Erythroblast (primary cell): ENCODE measurements at regions not wholly inside any gene's neighbourhood (a gene's known extent, or its start where the extent isn't known, plus 50 kb on each side); places are given as distances from the start of the nearest gene placed in this dataset.
"Not testable (repeated sequence)": the region's sequence is repeated elsewhere in the genome, so short reads cannot be mapped to it uniquely, and the experiment has no call there.

ENCODE experiments used
- DNase-seq, 2 experiments: peaks; one replicate each; lab custom pipeline; 2025; lab: John Stamatoyannopoulos, UW
- GATA1 ChIP-seq: IDR thresholded peaks from 2 replicates; pipeline ENCODE4 v1.6.1; 2011; ENCODE audit warnings: low read depth, mild to moderate bottlenecking, control low read depth, low read length, moderate library complexity
- POLR2A ChIP-seq: IDR thresholded peaks from 2 replicates; pipeline ENCODE4 v1.6.1; 2011; ENCODE audit warnings: mild to moderate bottlenecking, low read length

GRCh38 chr20:54806462-54806861 lies 331.1 kb downstream of the DOK5 start:
- DNase-seq = no peak
- TF ChIP-seq POLR2A (no peak), GATA1 (no peak)

GRCh38 chr20:54794874-54795273 lies 319.5 kb downstream of the DOK5 start:
- DNase-seq = no peak
- TF ChIP-seq POLR2A (no peak), GATA1 (no peak)

GRCh38 chr20:54794110-54794509 lies 318.7 kb downstream of the DOK5 start:
- TF ChIP-seq POLR2A (no peak), GATA1 (no peak)
- DNase-seq = no peak

GRCh38 chr20:54793291-54793992 lies 318.0 kb downstream of the DOK5 start:
- DNase-seq = no peak
- no peak for TF ChIP-seq GATA1
- no peak for TF ChIP-seq POLR2A

- TF ChIP-seq POLR2A = no peak
- TF ChIP-seq GATA1 = no peak
- DNase-seq = no peak
Observed at GRCh38 chr20:54792688-54793087, 317.3 kb downstream of the DOK5 start.

GRCh38 chr20:54788260-54788659 lies 312.9 kb downstream of the DOK5 start:
- not testable (repeated sequence) for DNase-seq

- not testable (repeated sequence) for DNase-seq
Observed at GRCh38 chr20:54782758-54783157, 307.4 kb downstream of the DOK5 start.

GRCh38 chr20:54774426-54774825 lies 299.0 kb downstream of the DOK5 start:
- TF ChIP-seq POLR2A = no peak
- no peak for TF ChIP-seq GATA1
- DNase-seq = no peak

GRCh38 chr20:54773643-54774000 lies 298.2 kb downstream of the DOK5 start:
- no peak for DNase-seq
- TF ChIP-seq GATA1 (no peak), POLR2A (no peak)

- DNase-seq = no peak
- TF ChIP-seq POLR2A (no peak), GATA1 (no peak)
Observed at GRCh38 chr20:54772893-54773642, 297.7 kb downstream of the DOK5 start.

- no peak for DNase-seq
- TF ChIP-seq GATA1 = no peak
- TF ChIP-seq POLR2A = no peak
Observed at GRCh38 chr20:54766483-54766882, 291.1 kb downstream of the DOK5 start.

- DNase-seq = no peak
- no peak for TF ChIP-seq POLR2A
- TF ChIP-seq GATA1 = no peak
Observed at GRCh38 chr20:54763366-54763765, 288.0 kb downstream of the DOK5 start.

- no peak for DNase-seq
- TF ChIP-seq POLR2A (no peak), GATA1 (no peak)
Observed at GRCh38 chr20:54759589-54759988, 284.2 kb downstream of the DOK5 start.

GRCh38 chr20:54746796-54747195 lies 271.4 kb downstream of the DOK5 start:
- TF ChIP-seq POLR2A (no peak), GATA1 (no peak)
- DNase-seq = no peak

- no peak for TF ChIP-seq GATA1
- no peak for TF ChIP-seq POLR2A
- no peak for DNase-seq
Observed at GRCh38 chr20:54745780-54746179, 270.4 kb downstream of the DOK5 start.

- TF ChIP-seq GATA1 = no peak
- TF ChIP-seq POLR2A = no peak
- DNase-seq = no peak
Observed at GRCh38 chr20:54744097-54744496, 268.7 kb downstream of the DOK5 start.

GRCh38 chr20:54742193-54742592 lies 266.8 kb downstream of the DOK5 start:
- TF ChIP-seq GATA1 (no peak), POLR2A (no peak)
- DNase-seq = no peak
